ENCODE measurements at regions not wholly inside any gene's neighbourhood (a gene's known extent, or its start where the extent isn't known, plus 50 kb on each side); places are given as distances from the start of the nearest gene placed in this dataset.

GRCh38 chrX:1935805-1936204, 320.9 kb downstream of the ASMT start:
- no peaks in the 10 kb centered on the region for H3F3A ChIP-seq (ENCODE audit: low read depth)
- TF ChIP-seq CTCF (conservative IDR thresholded peaks at IDR 0.05; ENCODE audit: low read length): no peak
- no peak for TF ChIP-seq EZH2phosphoT487 (IDR thresholded peaks at IDR 0.05; ENCODE audit: borderline replicate concordance)
- no peaks in the 10 kb centered on the region for H3K27me3 ChIP-seq (ENCODE audit: insufficient read depth, low read length, poor library complexity, severe bottlenecking)
- H3K4me3 ChIP-seq (ENCODE audit: low read length, poor library complexity, severe bottlenecking): no peak overlapping the region
- no peak overlapping the region for H3K9ac ChIP-seq (ENCODE audit: low read depth, low read length, poor library complexity, severe bottlenecking)
- no peaks in the 10 kb centered on the region for H4K20me1 ChIP-seq (ENCODE audit: insufficient read depth, low read length, poor library complexity, severe bottlenecking)
- no peaks in the 10 kb centered on the region for H3K4me1 ChIP-seq (ENCODE audit: insufficient read depth, low read length, poor library complexity, severe bottlenecking)
- no peaks in the 10 kb centered on the region for H3K79me2 ChIP-seq (ENCODE audit: insufficient read depth, low read length)
- no peaks in the 10 kb centered on the region for H3K9me3 ChIP-seq (ENCODE audit: insufficient read depth, low read depth, low read length)
- H3K9me2 ChIP-seq (replicated peaks; ENCODE audit: low read depth, low read length): no peaks in the 10 kb centered on the region
- no peak overlapping the region for H2AFZ ChIP-seq (ENCODE audit: low read length)
- H3K4me2 ChIP-seq (ENCODE audit: low read depth, low read length, poor library complexity, severe bottlenecking): no peak overlapping the region
- H3K36me3 ChIP-seq (ENCODE audit: insufficient read depth, low read length): no peaks in the 10 kb centered on the region

GRCh38 chrX:1938190-1938589, 323.3 kb downstream of the ASMT start:
- no peaks in the 10 kb centered on the region for H3K27me3 ChIP-seq (ENCODE audit: insufficient read depth, low read length, poor library complexity, severe bottlenecking)
- no peak overlapping the region for H3K4me2 ChIP-seq (ENCODE audit: low read depth, low read length, poor library complexity, severe bottlenecking)
- no peak overlapping the region for H2AFZ ChIP-seq (ENCODE audit: low read length)
- H3K79me2 ChIP-seq (ENCODE audit: insufficient read depth, low read length): no peaks in the 10 kb centered on the region
- no peak for TF ChIP-seq CTCF (conservative IDR thresholded peaks at IDR 0.05; ENCODE audit: low read length)
- TF ChIP-seq EZH2phosphoT487 (IDR thresholded peaks at IDR 0.05; ENCODE audit: borderline replicate concordance): no peak
- H3K9me2 ChIP-seq (replicated peaks; ENCODE audit: low read depth, low read length): no peaks in the 10 kb centered on the region
- no peak overlapping the region for H3K4me3 ChIP-seq (ENCODE audit: low read length, poor library complexity, severe bottlenecking)
- no peaks in the 10 kb centered on the region for H3K9me3 ChIP-seq (ENCODE audit: insufficient read depth, low read depth, low read length)
- no peaks in the 10 kb centered on the region for H3F3A ChIP-seq (ENCODE audit: low read depth)
- H3K9ac ChIP-seq (ENCODE audit: low read depth, low read length, poor library complexity, severe bottlenecking): no peak overlapping the region
- H4K20me1 ChIP-seq (ENCODE audit: insufficient read depth, low read length, poor library complexity, severe bottlenecking): no peaks in the 10 kb centered on the region
- H3K4me1 ChIP-seq (ENCODE audit: insufficient read depth, low read length, poor library complexity, severe bottlenecking): no peaks in the 10 kb centered on the region
- no peaks in the 10 kb centered on the region for H3K36me3 ChIP-seq (ENCODE audit: insufficient read depth, low read length)

GRCh38 chrX:1941321-1941720, 326.5 kb downstream of the ASMT start:
- no peaks in the 10 kb centered on the region for H3K36me3 ChIP-seq (ENCODE audit: insufficient read depth, low read length)
- H3K27me3 ChIP-seq (ENCODE audit: insufficient read depth, low read length, poor library complexity, severe bottlenecking): no peaks in the 10 kb centered on the region
- no peaks in the 10 kb centered on the region for H3K79me2 ChIP-seq (ENCODE audit: insufficient read depth, low read length)
- no peaks in the 10 kb centered on the region for H3K9me3 ChIP-seq (ENCODE audit: insufficient read depth, low read depth, low read length)
- no peak overlapping the region for H2AFZ ChIP-seq (ENCODE audit: low read length)
- H3F3A ChIP-seq (ENCODE audit: low read depth): no peaks in the 10 kb centered on the region
- H3K9ac ChIP-seq (ENCODE audit: low read depth, low read length, poor library complexity, severe bottlenecking): no peak overlapping the region
- H3K4me1 ChIP-seq (ENCODE audit: insufficient read depth, low read length, poor library complexity, severe bottlenecking): no peaks in the 10 kb centered on the region
- no peaks in the 10 kb centered on the region for H4K20me1 ChIP-seq (ENCODE audit: insufficient read depth, low read length, poor library complexity, severe bottlenecking)
- TF ChIP-seq CTCF (conservative IDR thresholded peaks at IDR 0.05; ENCODE audit: low read length): no peak
- TF ChIP-seq EZH2phosphoT487 (IDR thresholded peaks at IDR 0.05; ENCODE audit: borderline replicate concordance): no peak
- H3K4me3 ChIP-seq (ENCODE audit: low read length, poor library complexity, severe bottlenecking): no peak overlapping the region
- H3K4me2 ChIP-seq (ENCODE audit: low read depth, low read length, poor library complexity, severe bottlenecking): no peak overlapping the region
- H3K9me2 ChIP-seq (replicated peaks; ENCODE audit: low read depth, low read length): no peaks in the 10 kb centered on the region

Data from Loucy (cell line).